Effector memory CD4-positive, alpha-beta T cell (primary cell): ENCODE measurements at regions not wholly inside any gene's neighbourhood (a gene's known extent, or its start where the extent isn't known, plus 50 kb on each side); places are given as distances from the start of the nearest gene placed in this dataset.
"Not testable (repeated sequence)": the region's sequence is repeated elsewhere in the genome, so short reads cannot be mapped to it uniquely, and the experiment has no call there.

Experiments
- DNase-seq, 3 donors: peaks; one replicate each; pipeline ENCODE4 v3.0.0-alpha.2; 2020
- H3K27ac ChIP-seq: 2 replicates; pipeline ENCODE4 v1.7.0; 2013; ENCODE audit warnings: mild to moderate bottlenecking, low read length, moderate library complexity; ENCODE audit not compliant: insufficient read depth, poor library complexity, severe bottlenecking
- H3K27me3 ChIP-seq: replicated peaks from 2 replicates; pipeline ENCODE4 v1.7.0; 2013; ENCODE audit warnings: mild to moderate bottlenecking, low read length; ENCODE audit not compliant: insufficient read depth, control insufficient read depth, poor library complexity, severe bottlenecking
- H3K36me3 ChIP-seq: 2 replicates; pipeline ENCODE4 v1.7.0; 2013; ENCODE audit warnings: mild to moderate bottlenecking, low read length, moderate library complexity; ENCODE audit not compliant: control insufficient read depth, insufficient read depth
- H3K4me1 ChIP-seq: 2 replicates; pipeline ENCODE4 v1.7.0; 2013; ENCODE audit warnings: low read length, mild to moderate bottlenecking; ENCODE audit not compliant: control insufficient read depth, insufficient read depth, poor library complexity, severe bottlenecking
- H3K4me3 ChIP-seq: 2 replicates; pipeline ENCODE4 v1.7.0; 2013; ENCODE audit warnings: low read length, low read depth, mild to moderate bottlenecking; ENCODE audit not compliant: insufficient read depth, poor library complexity, severe bottlenecking
- H3K9me3 ChIP-seq: 2 replicates; pipeline ENCODE4 v1.7.0; 2013; ENCODE audit warnings: mild to moderate bottlenecking, low read length, moderate library complexity; ENCODE audit not compliant: control insufficient read depth

DNA sequence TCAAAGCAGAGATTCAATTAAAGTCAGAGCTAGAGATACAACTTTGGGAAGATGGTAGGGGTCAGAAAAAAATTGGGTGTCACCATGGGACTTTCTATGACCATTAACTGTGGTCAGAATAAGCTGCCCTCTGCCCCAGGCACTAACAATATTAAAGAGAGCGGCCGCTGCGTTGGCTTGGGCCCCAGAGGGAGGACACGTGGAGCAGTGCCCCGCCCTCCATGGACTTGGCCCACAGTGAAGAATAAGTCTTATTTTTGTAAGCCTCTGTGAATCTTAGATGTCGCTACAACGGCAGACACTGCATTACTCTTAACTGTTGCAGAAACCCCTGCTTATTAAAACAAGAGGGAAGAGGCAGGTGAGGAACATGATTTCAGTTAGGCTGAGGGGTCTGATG lies 172.7 kb downstream of the UQCRFS1 start:
- no peaks in the 10 kb centered on the region for H3K36me3 ChIP-seq
- no peaks in the 10 kb centered on the region for H3K4me1 ChIP-seq
- H3K27ac ChIP-seq, result no peak overlapping the region
- H3K27me3 ChIP-seq, result no peaks in the 10 kb centered on the region
- no peaks in the 10 kb centered on the region for H3K9me3 ChIP-seq
- DNase-seq, result no peak
- no peak overlapping the region for H3K4me3 ChIP-seq

DNA sequence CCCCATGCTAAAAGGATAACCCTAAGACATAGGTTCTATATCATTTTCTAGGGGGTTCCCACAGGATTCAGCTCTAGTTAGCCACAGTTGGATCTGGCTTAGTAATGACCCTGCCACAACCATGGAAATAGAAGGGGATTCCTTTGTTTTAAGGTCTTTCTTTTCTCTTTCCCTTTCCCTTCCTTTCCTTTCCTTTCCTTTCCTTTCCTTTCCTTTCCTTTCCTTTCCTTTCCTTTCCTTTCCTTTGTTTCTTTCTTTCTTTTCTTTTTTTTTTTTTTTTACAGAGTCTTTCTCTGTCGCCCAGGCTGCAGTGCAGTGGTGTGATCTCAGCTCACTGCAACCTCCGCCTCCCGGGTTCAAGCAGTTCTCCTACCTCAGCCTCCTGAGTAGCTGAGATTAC lies 173.9 kb downstream of the UQCRFS1 start:
- not testable (repeated sequence) for H3K27ac ChIP-seq, H3K4me1 ChIP-seq, DNase-seq, H3K27me3 ChIP-seq, H3K4me3 ChIP-seq, H3K9me3 ChIP-seq, H3K36me3 ChIP-seq

- Histone ChIP-seq H3K4me3 (no peak overlapping the region), H3K9me3 (no peaks in the 10 kb centered on the region), H3K27me3 (no peaks in the 10 kb centered on the region), H3K27ac (no peak overlapping the region), H3K4me1 (no peaks in the 10 kb centered on the region), H3K36me3 (no peaks in the 10 kb centered on the region)
- DNase-seq, result no peak
Observed at GRCh38 chr19:29031216-29031615, 181.7 kb downstream of the UQCRFS1 start.

GRCh38 chr19:29029268-29029958 lies 183.5 kb downstream of the UQCRFS1 start:
- no peaks in the 10 kb centered on the region for H3K9me3 ChIP-seq
- H3K36me3 ChIP-seq, result no peaks in the 10 kb centered on the region
- no peak for DNase-seq
- H3K27ac ChIP-seq, result no peak overlapping the region
- H3K4me1 ChIP-seq, result no peaks in the 10 kb centered on the region
- no peak overlapping the region for H3K4me3 ChIP-seq
- H3K27me3 ChIP-seq, result no peaks in the 10 kb centered on the region

GRCh38 chr19:29022599-29022998 lies 190.4 kb downstream of the UQCRFS1 start:
- Histone ChIP-seq H3K4me3 (no peak overlapping the region), H3K4me1 (no peaks in the 10 kb centered on the region), H3K27ac (no peak overlapping the region), H3K36me3 (no peaks in the 10 kb centered on the region), H3K9me3 (no peaks in the 10 kb centered on the region), H3K27me3 (no peaks in the 10 kb centered on the region)
- DNase-seq, result no peak

DNA sequence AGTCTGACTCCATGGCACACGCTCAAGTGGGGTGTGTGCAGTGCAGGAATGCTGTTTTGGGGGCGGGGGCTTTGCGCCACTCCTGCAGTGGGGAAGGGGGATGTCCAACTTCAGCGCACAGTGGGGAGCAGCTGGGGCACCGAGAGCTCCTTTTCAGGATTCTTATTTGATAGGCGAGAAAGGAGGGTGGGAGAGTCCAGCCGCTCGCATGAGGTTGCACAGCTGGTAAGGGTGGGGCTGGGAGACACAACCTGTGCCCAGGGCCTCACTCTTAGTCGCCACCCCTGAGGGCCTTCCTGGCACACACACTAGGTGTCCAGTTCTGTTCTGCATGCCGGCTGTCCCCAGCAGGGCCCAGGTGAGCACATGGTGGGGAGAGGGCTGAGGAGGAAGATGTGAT lies 190.8 kb downstream of the UQCRFS1 start:
- Histone ChIP-seq H3K27ac (no peak overlapping the region), H3K36me3 (no peaks in the 10 kb centered on the region), H3K4me3 (no peak overlapping the region), H3K4me1 (no peaks in the 10 kb centered on the region), H3K27me3 (no peaks in the 10 kb centered on the region), H3K9me3 (no peaks in the 10 kb centered on the region)
- no peak for DNase-seq

- H3K9me3 ChIP-seq, result no peaks in the 10 kb centered on the region
- DNase-seq, result no peak
- H3K4me3 ChIP-seq, result no peak overlapping the region
- no peaks in the 10 kb centered on the region for H3K36me3 ChIP-seq
- H3K27me3 ChIP-seq, result no peaks in the 10 kb centered on the region
- no peak overlapping the region for H3K27ac ChIP-seq
- H3K4me1 ChIP-seq, result no peaks in the 10 kb centered on the region
Observed at GRCh38 chr19:29021232-29021916, 191.6 kb downstream of the UQCRFS1 start.

- H3K9me3 ChIP-seq, result no peaks in the 10 kb centered on the region
- H3K27me3 ChIP-seq, result no peaks in the 10 kb centered on the region
- H3K27ac ChIP-seq, result no peak overlapping the region
- H3K4me1 ChIP-seq, result no peaks in the 10 kb centered on the region
- no peak overlapping the region for H3K4me3 ChIP-seq
- no peaks in the 10 kb centered on the region for H3K36me3 ChIP-seq
- DNase-seq, result no peak
Observed at GRCh38 chr19:29019403-29019802, 193.5 kb downstream of the UQCRFS1 start.

- H3K4me3 ChIP-seq, result no peak overlapping the region
- no peaks in the 10 kb centered on the region for H3K9me3 ChIP-seq
- H3K27ac ChIP-seq, result no peak overlapping the region
- no peaks in the 10 kb centered on the region for H3K4me1 ChIP-seq
- no peaks in the 10 kb centered on the region for H3K27me3 ChIP-seq
- no peaks in the 10 kb centered on the region for H3K36me3 ChIP-seq
- DNase-seq, result no peak
Observed at GRCh38 chr19:29018542-29018941, 194.4 kb downstream of the UQCRFS1 start.

DNA sequence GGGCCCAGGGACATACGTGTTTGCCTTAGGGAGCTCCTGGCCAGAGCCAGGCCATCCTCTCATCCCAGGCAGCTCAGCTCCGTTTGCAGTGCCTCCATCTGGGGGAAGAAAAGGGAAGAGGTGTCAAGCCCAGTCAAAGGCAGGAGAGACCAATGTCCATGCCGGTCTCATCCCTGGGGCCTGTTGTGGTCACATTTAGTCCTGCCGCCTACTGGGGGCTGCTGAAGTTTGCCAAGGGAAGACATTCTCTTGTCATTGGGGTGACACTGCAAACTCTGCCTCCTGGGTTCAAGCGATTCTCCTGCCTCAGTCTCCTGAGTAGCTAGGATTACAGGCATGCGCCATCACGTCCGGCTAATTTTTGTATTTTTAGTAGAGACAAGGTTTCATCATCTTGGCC lies 195.2 kb downstream of the UQCRFS1 start:
- Histone ChIP-seq H3K27me3 (no peaks in the 10 kb centered on the region), H3K4me3 (no peak overlapping the region), H3K36me3 (no peaks in the 10 kb centered on the region), H3K27ac (no peak overlapping the region), H3K9me3 (no peaks in the 10 kb centered on the region), H3K4me1 (no peaks in the 10 kb centered on the region)
- no peak for DNase-seq
